NCI-H226 (cell line): ENCODE measurements at regions not wholly inside any gene's neighbourhood (a gene's known extent, or its start where the extent isn't known, plus 50 kb on each side); places are given as distances from the start of the nearest gene placed in this dataset.
"Not testable (repeated sequence)": the region's sequence is repeated elsewhere in the genome, so short reads cannot be mapped to it uniquely, and the experiment has no call there.

Experiments used
- DNase-seq: peaks from one replicate; pipeline ENCODE4 v3.0.0-alpha.2; 2015

- DNase-seq, result no peak
These were observed 785.1 kb upstream of the SLITRK6 start for GRCh38 chr13:86584301-86584700.

- peak; percentile 18 for DNase-seq
These were observed 786.6 kb upstream of the SLITRK6 start for GRCh38 chr13:86585835-86586234.

GRCh38 chr13:86591862-86592261 is 792.6 kb upstream of the SLITRK6 start:
- peak; percentile 6 for DNase-seq

GRCh38 chr13:86601351-86601750 is 802.1 kb upstream of the SLITRK6 start:
- DNase-seq, result no peak

GRCh38 chr13:86606264-86606663 is 807.0 kb upstream of the SLITRK6 start:
- DNase-seq, result no peak

- no peak for DNase-seq
These were observed 809.5 kb upstream of the SLITRK6 start for GRCh38 chr13:86608701-86609100.

- no peak for DNase-seq
These were observed 834.1 kb upstream of the SLITRK6 start for GRCh38 chr13:86633346-86633745.

- DNase-seq, result not testable (repeated sequence)
These were observed 852.0 kb upstream of the SLITRK6 start for GRCh38 chr13:86651171-86651570.

GRCh38 chr13:86653009-86653408 is 853.8 kb upstream of the SLITRK6 start:
- no peak for DNase-seq

GRCh38 chr13:86655561-86655960 is 856.3 kb upstream of the SLITRK6 start:
- no peak for DNase-seq

- DNase-seq, result no peak
These were observed 860.9 kb upstream of the SLITRK6 start for GRCh38 chr13:86660090-86660489.

GRCh38 chr13:86665842-86666241 is 866.6 kb upstream of the SLITRK6 start:
- no peak for DNase-seq

- no peak for DNase-seq
These were observed 874.8 kb upstream of the SLITRK6 start for GRCh38 chr13:86673931-86674431.

- no peak for DNase-seq
These were observed 882.0 kb upstream of the SLITRK6 start for GRCh38 chr13:86681223-86681622.

- no peak for DNase-seq
These were observed 885.2 kb upstream of the SLITRK6 start for GRCh38 chr13:86684402-86684801.

- no peak for DNase-seq
These were observed 890.7 kb upstream of the SLITRK6 start for GRCh38 chr13:86689911-86690310.

GRCh38 chr13:86692291-86692690 is 893.1 kb upstream of the SLITRK6 start:
- no peak for DNase-seq

GRCh38 chr13:86710013-86710412 is 910.8 kb upstream of the SLITRK6 start:
- no peak for DNase-seq

GRCh38 chr13:86710896-86711295 is 911.7 kb upstream of the SLITRK6 start:
- DNase-seq, result no peak

- DNase-seq, result no peak
These were observed 915.3 kb upstream of the SLITRK6 start for GRCh38 chr13:86714495-86714894.

GRCh38 chr13:86725105-86725504 is 925.9 kb upstream of the SLITRK6 start:
- DNase-seq, result no peak

- DNase-seq, result no peak
These were observed 930.0 kb upstream of the SLITRK6 start for GRCh38 chr13:86729206-86729605.

GRCh38 chr13:86731987-86732386 is 932.8 kb upstream of the SLITRK6 start:
- no peak for DNase-seq

GRCh38 chr13:86737334-86737932 is 933.7 kb upstream of the SLITRK5 start:
- DNase-seq, result no peak

- no peak for DNase-seq
These were observed 929.3 kb upstream of the SLITRK5 start for GRCh38 chr13:86741762-86742285.
